Transverse colon (tissue), 4 donors: ENCODE measurements at regions not wholly inside any gene's neighbourhood (a gene's known extent, or its start where the extent isn't known, plus 50 kb on each side); places are given as distances from the start of the nearest gene placed in this dataset.

ENCODE experiments used
- DNase-seq: peaks from one replicate; pipeline ENCODE4 v3.0.0-alpha.2; 2019
- H3K27ac ChIP-seq, 4 donors: fragments of 200-600 bp; sonication (generic); 2 replicates each; pipeline ENCODE4 v1.5.1; 2016 to 2018; ENCODE audit warnings: inconsistent platforms in 4 of 4
- H3K27me3 ChIP-seq: fragments of 200-600 bp; sonication (generic); 2 replicates; pipeline ENCODE4 v1.5.1; 2017; ENCODE audit warnings: inconsistent platforms
- H3K36me3 ChIP-seq, 4 donors: fragments of 200-600 bp; sonication (generic); 2 replicates each; pipeline ENCODE4 v1.5.1; 2017 to 2019; ENCODE audit warnings: inconsistent platforms in 4 of 4
- H3K4me1 ChIP-seq, 4 donors: fragments of 200-600 bp; sonication (generic); 2 replicates each; pipeline ENCODE4 v1.5.1; 2017 to 2020; ENCODE audit warnings: inconsistent platforms in 4 of 4
- H3K4me3 ChIP-seq, 4 donors: fragments of 200-600 bp; sonication (generic); 1 replicate in 1 of 4; 2 replicates in 3 of 4; pipeline versions ENCODE4 v1.5.1 to v1.6.1; 2017 to 2019; ENCODE audit warnings: inconsistent platforms in 4 of 4
- H3K9me3 ChIP-seq, 2 donors: fragments of 200-600 bp; sonication (generic); 2 replicates each; pipeline ENCODE4 v1.5.1; 2017 to 2019; ENCODE audit warnings: inconsistent platforms in 2 of 2
- CTCF ChIP-seq, 5 experiments: fragments of 200-600 bp in 3 of 5; fragments of 450-650 bp in 2 of 5; sonication (generic) in 3 of 5; IDR thresholded peaks; 1 replicate in 2 of 5; 2 replicates in 3 of 5; pipeline ENCODE4 v1.5.1; 2016 to 2017; ENCODE audit warnings: antibody characterized with exemption in 5 of 5, inconsistent platforms in 3 of 5, mild to moderate bottlenecking in 2 of 5, moderate library complexity in 1 of 5
- EP300 ChIP-seq: sonication (generic); formaldehyde crosslinking; IDR thresholded peaks from one replicate; pipeline ENCODE4 v1.6.1; 2017; ENCODE audit warnings: antibody characterized with exemption, low read depth
- POLR2A ChIP-seq: fragments of 450-650 bp; IDR thresholded peaks from one replicate; pipeline ENCODE4 v1.6.1; 2016; ENCODE audit warnings: antibody characterized with exemption, mild to moderate bottlenecking, moderate library complexity
- POLR2AphosphoS5 ChIP-seq, 3 donors: sonication (generic); formaldehyde crosslinking; IDR thresholded peaks; one replicate each; pipeline ENCODE4 v1.6.1; 2016; ENCODE audit warnings: antibody characterized with exemption in 3 of 3
- WGBS, 2 donors: methylation state at CpG; one replicate each; pipeline ENCODE4 v1.1.5; 2018; ENCODE audit warnings: low coverage in 1 of 2; 5-methylcytosine and 5-hydroxymethylcytosine counted together
- in situ Hi-C, 4 donors: fragments of 200-750 bp; cut with MboI; loops; one replicate each; pipeline versions ENCODE4 v1.15.0 to v1.15.1; 2017; ENCODE audit warnings: low sequenced_read_pairs in 3 of 4, low pct_ligation_motif_present in 1 of 4, low pct_unique_long_range_greater_than_20kb in 1 of 4
- intact Hi-C: fragments of 100-400 bp; cut with DNase I; formaldehyde crosslinking; loops from one replicate; pipeline ENCODE4 v1.15.1; 2023; ENCODE audit warnings: low total_unique reads

DNA sequence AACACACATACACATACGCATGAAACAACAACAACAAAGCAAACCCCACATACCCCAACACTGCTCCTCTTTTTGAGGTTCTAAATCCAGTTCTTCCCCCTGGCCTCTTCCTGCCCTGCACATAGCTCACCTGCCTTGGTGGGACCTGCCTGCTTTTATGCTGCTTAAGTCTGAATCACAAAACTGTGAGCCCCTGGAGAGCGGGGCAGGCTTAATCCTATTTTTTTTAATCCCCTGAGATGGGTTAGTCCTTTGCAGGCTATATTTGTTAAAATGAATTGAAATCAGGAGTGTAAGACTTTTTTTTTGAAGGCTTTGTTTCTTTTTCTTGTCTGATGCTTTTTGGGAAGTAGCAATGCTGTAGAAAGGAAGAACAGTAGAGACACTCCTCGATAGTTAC is 84.6 kb upstream of the MAX start:
- in situ Hi-C loops (no loop called here), intact Hi-C loops (no loop called here)
- Histone ChIP-seq H3K4me3 (no peak overlapping the region), H3K9me3 (peaks cover 0 to 4% of the 10 kb centered on the region in 2 donors), H3K36me3 (no peaks in the 10 kb centered on the region), H3K27me3 (no peaks in the 10 kb centered on the region), H3K4me1 (peaks cover 0 to 3% (median 1%) of the 10 kb centered on the region in 4 donors), H3K27ac (no peak overlapping the region)
- TF ChIP-seq POLR2AphosphoS5 (IDR thresholded peaks at IDR 0.05) (no peak), CTCF (IDR thresholded peaks at IDR 0.05) (no peak), EP300 (no peak), POLR2A (no peak)
- DNase-seq, result no peak
- WGBS, 2 donors, result 88 to 91% methylated on average over 3 of the region's 3 CpGs

- Histone ChIP-seq H3K4me3 (no peak overlapping the region), H3K27ac (no peak overlapping the region), H3K9me3 (no peaks in the 10 kb centered on the region), H3K36me3 (no peaks in the 10 kb centered on the region), H3K4me1 (peaks cover 0 to 3% (median 1%) of the 10 kb centered on the region in 4 donors), H3K27me3 (no peaks in the 10 kb centered on the region)
- intact Hi-C loops (no loop called here), in situ Hi-C loops (no loop called here)
- TF ChIP-seq POLR2A (no peak), POLR2AphosphoS5 (IDR thresholded peaks at IDR 0.05) (no peak), CTCF (IDR thresholded peaks at IDR 0.05) (no peak), EP300 (no peak)
- no peak for DNase-seq
- 83 to 90% methylated on average over 4 to 8 of the region's 8 CpGs for WGBS, 2 donors
These were observed 85.2 kb upstream of the MAX start for GRCh38 chr14:65187421-65188049.

DNA sequence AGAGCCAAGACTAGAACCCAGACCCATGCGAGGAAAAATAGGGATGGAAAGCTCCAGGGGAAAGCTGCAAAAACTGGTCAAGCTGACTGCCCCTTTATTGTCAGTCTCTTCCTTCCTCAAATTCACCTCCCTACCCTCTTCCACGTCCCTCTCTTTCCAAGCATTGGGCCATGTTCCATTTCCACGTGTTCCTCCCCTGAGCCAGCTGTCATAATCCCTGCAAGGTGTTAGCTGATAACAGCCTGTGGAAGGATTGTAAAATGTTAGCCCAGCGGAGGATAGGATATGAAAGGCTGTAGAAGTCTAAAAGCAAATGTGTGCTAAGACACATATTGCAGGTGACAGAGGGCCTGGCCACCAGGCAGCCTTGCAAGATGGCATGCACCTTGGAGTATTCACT is 88.0 kb upstream of the MAX start:
- Histone ChIP-seq H3K27me3 (no peaks in the 10 kb centered on the region), H3K4me1 (no peaks in the 10 kb centered on the region), H3K27ac (no peak overlapping the region), H3K36me3 (no peaks in the 10 kb centered on the region), H3K9me3 (no peaks in the 10 kb centered on the region), H3K4me3 (no peak overlapping the region)
- intact Hi-C loops (no loop called here), in situ Hi-C loops (no loop called here)
- TF ChIP-seq POLR2A, result no peak
- no peak for TF ChIP-seq EP300
- no peak for TF ChIP-seq CTCF (IDR thresholded peaks at IDR 0.05)
- TF ChIP-seq POLR2AphosphoS5 (IDR thresholded peaks at IDR 0.05), result no peak
- 50 to 58% methylated on average over 3 to 4 of the region's 4 CpGs for WGBS, 2 donors
- no peak for DNase-seq

GRCh38 chr14:65191716-65192115 is 89.4 kb upstream of the MAX start:
- 93 to 100% methylated on average over 1 to 5 of the region's 5 CpGs for WGBS, 2 donors
- no peaks in the 10 kb centered on the region for H3K4me1 ChIP-seq
- intact Hi-C loops (no loop called here), in situ Hi-C loops (no loop called here)
- no peaks in the 10 kb centered on the region for H3K36me3 ChIP-seq
- no peak overlapping the region for H3K4me3 ChIP-seq
- H3K27me3 ChIP-seq, result no peaks in the 10 kb centered on the region
- no peak for TF ChIP-seq EP300
- no peak for TF ChIP-seq CTCF (IDR thresholded peaks at IDR 0.05)
- no peak for TF ChIP-seq POLR2A
- TF ChIP-seq POLR2AphosphoS5 (IDR thresholded peaks at IDR 0.05), result no peak
- no peaks in the 10 kb centered on the region for H3K9me3 ChIP-seq
- H3K27ac ChIP-seq, result no peak overlapping the region
- DNase-seq, result no peak
